ENCODE measurements at regions not wholly inside any gene's neighbourhood (a gene's known extent, or its start where the extent isn't known, plus 50 kb on each side); places are given as distances from the start of the nearest gene placed in this dataset.

DNA sequence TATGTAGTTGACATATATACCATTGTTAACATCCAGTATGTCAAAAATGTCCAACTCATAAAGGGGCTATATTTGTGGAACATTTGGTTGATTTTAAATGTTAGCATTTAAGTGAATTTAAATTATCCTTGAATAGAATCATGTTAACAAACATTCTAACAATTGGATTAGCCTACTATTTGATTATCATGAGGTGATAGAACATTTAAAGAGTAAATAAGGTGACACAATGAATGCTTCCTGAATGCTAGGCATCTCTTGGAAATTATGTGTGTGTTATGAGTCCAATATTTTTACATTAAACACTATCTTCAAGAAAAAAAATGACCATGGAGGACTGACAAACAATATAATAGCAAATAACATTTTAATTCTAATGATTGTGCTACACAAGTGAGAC lies 901.9 kb upstream of the AGA start:
- Mint-ChIP-seq H3K36me3 (ENCODE audit: insufficient read depth, unreplicated experiment) (no peaks in the 10 kb centered on the region), H3K9me3 (ENCODE audit: unreplicated experiment) (no peaks in the 10 kb centered on the region), H3K27me3 (ENCODE audit: insufficient read depth, unreplicated experiment) (no peaks in the 10 kb centered on the region), H3K27ac (ENCODE audit: unreplicated experiment) (no peak overlapping the region), H3K4me1 (ENCODE audit: low read depth, unreplicated experiment) (no peaks in the 10 kb centered on the region), H3K4me3 (ENCODE audit: unreplicated experiment) (no peak overlapping the region)
- no peaks in the 10 kb centered on the region for H3K36me3 ChIP-seq (ENCODE audit: control insufficient read depth, insufficient read depth, low read length)
- ChIA-PET POLR2A (no interaction called here), CTCF (no interaction called here)
- H3K4me1 ChIP-seq: no peaks in the 10 kb centered on the region
- TF ChIP-seq CTCF (IDR thresholded peaks at IDR 0.05; ENCODE audit: insufficient read depth in 1 of 2, low read depth in 1 of 2, low read length in 1 of 2, severe bottlenecking in 1 of 2, unreplicated experiment in 1 of 2): no peak
- H3K9me3 ChIP-seq: no peaks in the 10 kb centered on the region
- DNase-seq: no peak
- H3K4me3 ChIP-seq (ENCODE audit: low read depth, low read length): no peak overlapping the region
- no peaks in the 10 kb centered on the region for H3K27me3 ChIP-seq (replicated peaks; ENCODE audit: control insufficient read depth, insufficient read depth, low read length)
- intact Hi-C loops (cut with micrococcal nuclease; ENCODE audit: unreplicated experiment): no loop called here
- no TSS peak for BruUV-seq (replicated peaks)

DNA sequence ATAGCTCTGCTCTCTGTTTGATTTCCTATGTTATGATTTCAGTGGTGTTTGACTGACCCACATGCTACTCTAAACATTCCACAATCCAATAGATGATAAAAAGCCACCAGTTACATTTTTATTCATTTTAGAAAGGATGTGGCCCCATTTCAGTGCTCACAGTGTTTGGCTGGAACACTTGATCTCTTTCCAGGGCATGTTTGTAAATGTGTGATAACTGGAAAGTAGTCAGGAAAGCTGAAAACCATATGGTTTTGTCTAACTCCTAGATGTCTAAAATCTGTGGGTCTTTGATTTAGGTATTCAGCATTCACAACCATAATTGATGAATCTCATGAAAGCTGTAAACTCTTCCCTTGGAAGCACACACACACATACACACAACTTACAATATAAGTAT lies 904.9 kb upstream of the AGA start:
- Mint-ChIP-seq H3K27ac (ENCODE audit: unreplicated experiment) (no peak overlapping the region), H3K27me3 (ENCODE audit: insufficient read depth, unreplicated experiment) (no peaks in the 10 kb centered on the region), H3K36me3 (ENCODE audit: insufficient read depth, unreplicated experiment) (no peaks in the 10 kb centered on the region), H3K9me3 (ENCODE audit: unreplicated experiment) (no peaks in the 10 kb centered on the region), H3K4me1 (ENCODE audit: low read depth, unreplicated experiment) (no peaks in the 10 kb centered on the region), H3K4me3 (ENCODE audit: unreplicated experiment) (no peak overlapping the region)
- ChIA-PET CTCF (no interaction called here), POLR2A (no interaction called here)
- Histone ChIP-seq H3K27me3 (replicated peaks; ENCODE audit: control insufficient read depth, insufficient read depth, low read length) (no peaks in the 10 kb centered on the region), H3K4me1 (no peaks in the 10 kb centered on the region), H3K36me3 (ENCODE audit: control insufficient read depth, insufficient read depth, low read length) (no peaks in the 10 kb centered on the region), H3K4me3 (ENCODE audit: low read depth, low read length) (no peak overlapping the region), H3K9me3 (no peaks in the 10 kb centered on the region)
- no TSS peak for BruUV-seq (replicated peaks)
- intact Hi-C loops (cut with micrococcal nuclease; ENCODE audit: unreplicated experiment): no loop called here
- no peak for TF ChIP-seq CTCF (IDR thresholded peaks at IDR 0.05; ENCODE audit: insufficient read depth in 1 of 2, low read depth in 1 of 2, low read length in 1 of 2, severe bottlenecking in 1 of 2, unreplicated experiment in 1 of 2)
- no peak for DNase-seq

DNA sequence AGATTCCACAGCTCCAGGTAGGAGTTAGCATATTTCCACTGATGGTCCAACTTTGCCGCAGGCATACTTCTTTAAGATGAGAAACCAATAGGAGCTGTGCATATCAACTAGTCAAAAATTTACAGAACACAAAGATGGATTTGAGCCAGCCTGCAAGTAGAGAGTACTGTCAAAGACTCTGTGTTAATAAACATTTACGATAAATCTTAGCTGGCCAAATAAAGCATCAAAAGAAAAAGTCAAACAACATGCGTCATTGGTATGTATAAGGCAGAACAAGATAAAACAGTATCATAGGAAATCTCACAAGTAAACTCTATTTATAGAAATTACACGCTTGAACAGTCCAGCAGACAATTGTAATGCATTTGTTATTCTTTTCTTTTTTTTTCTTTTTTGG lies 907.4 kb upstream of the AGA start:
- Mint-ChIP-seq H3K27me3 (ENCODE audit: insufficient read depth, unreplicated experiment) (no peaks in the 10 kb centered on the region), H3K4me3 (ENCODE audit: unreplicated experiment) (no peak overlapping the region), H3K27ac (ENCODE audit: unreplicated experiment) (no peak overlapping the region), H3K9me3 (ENCODE audit: unreplicated experiment) (no peaks in the 10 kb centered on the region), H3K4me1 (ENCODE audit: low read depth, unreplicated experiment) (no peaks in the 10 kb centered on the region), H3K36me3 (ENCODE audit: insufficient read depth, unreplicated experiment) (no peaks in the 10 kb centered on the region)
- no peak for TF ChIP-seq CTCF (IDR thresholded peaks at IDR 0.05; ENCODE audit: insufficient read depth in 1 of 2, low read depth in 1 of 2, low read length in 1 of 2, severe bottlenecking in 1 of 2, unreplicated experiment in 1 of 2)
- POLR2A ChIA-PET: no interaction called here
- intact Hi-C loops (cut with micrococcal nuclease; ENCODE audit: unreplicated experiment): no loop called here
- Histone ChIP-seq H3K27me3 (replicated peaks; ENCODE audit: control insufficient read depth, insufficient read depth, low read length) (no peaks in the 10 kb centered on the region), H3K4me1 (no peaks in the 10 kb centered on the region), H3K4me3 (ENCODE audit: low read depth, low read length) (no peak overlapping the region), H3K9me3 (no peaks in the 10 kb centered on the region), H3K36me3 (ENCODE audit: control insufficient read depth, insufficient read depth, low read length) (no peaks in the 10 kb centered on the region)
- CTCF ChIA-PET: no interaction called here
- BruUV-seq (replicated peaks): no TSS peak
- no peak for DNase-seq

All from Caco-2 (cell line).